HG02610 (cell line): ENCODE measurements at regions not wholly inside any gene's neighbourhood (a gene's known extent, or its start where the extent isn't known, plus 50 kb on each side); places are given as distances from the start of the nearest gene placed in this dataset.
"Not testable (repeated sequence)": the region's sequence is repeated elsewhere in the genome, so short reads cannot be mapped to it uniquely, and the experiment has no call there.

ENCODE experiments used
- ATAC-seq: cut with Tn5 transposase; IDR thresholded peaks from one replicate; pipeline ENCODE4 v1.9.1; 2021; ENCODE audit warnings: mild to moderate bottlenecking, moderate library complexity; ENCODE audit not compliant: unreplicated experiment

DNA sequence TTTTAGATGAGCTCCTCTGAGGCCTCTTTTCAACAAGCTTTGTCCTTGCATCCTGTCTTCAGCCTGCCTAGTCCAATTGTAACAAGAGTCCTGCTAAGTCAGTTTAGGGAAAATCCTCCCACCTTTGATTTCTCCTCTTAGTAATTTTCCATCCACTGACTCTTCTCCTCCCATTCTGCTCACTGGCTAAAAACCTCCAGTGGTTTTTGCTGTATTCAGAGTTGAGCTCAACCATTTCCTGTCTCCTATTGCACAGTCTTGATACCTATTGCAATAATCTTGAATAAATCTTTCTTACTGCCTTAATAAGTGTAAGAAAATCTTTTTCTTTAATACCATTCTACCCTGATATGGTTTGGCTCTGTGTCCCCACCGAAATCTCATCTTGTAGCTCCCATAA is 117.8 kb upstream of the ENPP6 start:
- ATAC-seq = no peak

DNA sequence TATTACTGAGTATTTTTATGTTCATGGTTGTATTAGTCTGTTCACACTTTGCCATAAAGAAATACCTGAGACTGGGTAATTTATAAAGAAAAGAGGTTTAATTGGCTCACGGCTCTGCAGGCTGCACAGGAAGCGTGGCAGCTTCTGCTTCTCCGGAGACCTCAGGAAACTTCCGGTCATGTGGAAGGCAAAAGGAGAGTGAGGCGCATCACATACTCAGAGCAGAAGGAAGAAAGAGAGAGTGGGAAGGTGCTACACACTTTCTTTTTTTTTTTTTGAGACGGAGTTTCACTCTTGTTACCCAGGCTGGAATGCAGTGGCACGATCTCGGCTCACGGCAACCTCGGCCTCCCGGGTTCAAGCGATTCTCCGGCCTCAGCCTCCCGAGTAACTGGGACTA is 115.8 kb upstream of the ENPP6 start:
- ATAC-seq = not testable (repeated sequence)

DNA sequence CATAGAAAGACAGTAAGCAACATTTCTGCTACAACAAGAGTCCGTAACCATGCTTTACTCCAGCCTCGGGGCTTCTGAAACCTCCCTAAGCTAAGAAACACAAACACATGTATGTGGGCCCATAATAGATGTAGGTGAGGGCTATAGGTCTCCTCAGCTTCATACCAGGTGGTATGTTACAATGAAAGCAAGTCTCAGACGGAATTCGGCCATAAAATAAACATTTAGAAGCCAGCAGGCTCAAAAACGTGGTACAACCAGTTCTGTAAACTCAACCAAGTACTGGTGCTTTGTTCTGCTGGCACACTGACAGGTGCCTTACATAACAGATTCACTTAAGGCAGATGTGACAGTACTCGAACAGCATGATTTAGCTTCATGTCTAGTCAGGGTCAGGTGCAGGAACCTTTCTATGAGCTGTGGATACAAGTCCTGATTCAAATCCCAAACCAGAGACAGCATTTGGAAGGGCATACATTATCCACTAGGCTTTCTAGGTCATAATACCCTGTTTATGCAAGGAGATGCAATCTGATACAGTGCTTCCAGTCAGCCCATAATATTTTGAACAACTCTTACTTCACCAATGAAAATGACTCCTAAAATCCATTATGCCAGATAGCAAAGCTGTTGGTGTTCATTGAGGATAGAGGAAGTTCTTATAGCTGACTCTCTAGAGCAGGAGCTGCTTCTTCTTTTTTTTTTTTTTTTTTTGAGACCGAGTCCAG is 113.8 kb upstream of the ENPP6 start:
- no peak for ATAC-seq

DNA sequence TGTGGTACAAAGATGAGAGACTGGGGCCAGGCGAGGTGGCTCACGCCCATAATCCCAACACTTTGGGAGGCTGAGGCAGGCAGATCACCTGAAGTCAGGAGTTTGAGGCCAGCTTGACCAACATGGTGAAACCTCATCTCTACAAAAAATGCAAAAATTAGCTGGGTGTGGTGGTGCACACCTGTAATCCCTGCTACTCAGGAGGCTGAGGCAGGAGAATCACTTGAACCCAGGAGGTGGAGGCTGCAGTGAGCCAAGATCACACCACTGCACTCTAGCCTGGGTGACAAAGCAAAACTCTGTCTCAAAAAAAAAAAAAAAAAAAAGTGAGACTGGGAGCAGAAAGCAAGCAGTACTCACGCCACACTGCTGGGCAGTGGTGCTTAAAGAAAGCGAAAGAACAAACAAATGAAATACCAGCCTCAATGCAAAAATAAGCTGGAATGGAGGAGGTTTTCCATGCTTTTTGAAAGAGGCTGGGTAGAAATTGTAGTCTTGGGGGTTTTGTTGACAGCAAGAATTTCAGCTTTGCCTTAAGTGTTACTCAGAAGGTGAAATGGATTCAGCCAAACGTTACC is 112.9 kb upstream of the ENPP6 start:
- not testable (repeated sequence) for ATAC-seq

DNA sequence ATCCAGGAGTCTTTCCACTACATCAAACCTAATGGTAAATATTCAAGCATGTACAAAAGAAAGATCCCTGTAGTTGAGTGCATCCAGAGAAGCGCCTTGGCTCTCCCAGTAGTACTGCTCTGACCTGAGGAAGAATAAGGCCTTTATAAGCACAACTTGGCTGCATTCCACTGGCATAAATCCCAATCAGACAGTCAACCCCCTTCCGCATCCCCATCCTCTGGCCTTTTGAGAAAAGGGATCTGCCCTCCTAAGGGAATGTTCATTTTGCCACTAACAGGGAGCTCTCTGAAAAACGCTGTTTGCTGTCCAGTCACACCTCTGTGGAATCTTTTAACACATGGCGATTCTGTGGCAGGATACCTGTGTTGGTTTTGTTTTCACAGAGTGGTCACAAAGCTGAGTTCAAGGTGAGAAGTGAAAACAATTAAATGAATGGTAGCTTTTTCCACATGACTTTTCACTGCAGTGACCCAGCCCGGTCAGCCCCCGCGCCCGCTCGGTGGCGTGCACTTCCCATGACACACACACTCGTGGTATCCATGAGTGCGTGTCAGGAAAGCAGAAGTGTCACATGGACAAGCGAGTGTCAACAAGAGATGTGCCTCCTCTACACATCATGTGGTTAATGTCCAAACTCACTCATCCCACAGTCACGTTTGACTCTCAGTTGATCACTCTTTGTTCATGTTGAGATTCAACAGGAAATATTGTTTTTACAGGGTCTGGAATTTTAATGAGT is 112.2 kb upstream of the ENPP6 start:
- peak; percentile 70 for ATAC-seq

DNA sequence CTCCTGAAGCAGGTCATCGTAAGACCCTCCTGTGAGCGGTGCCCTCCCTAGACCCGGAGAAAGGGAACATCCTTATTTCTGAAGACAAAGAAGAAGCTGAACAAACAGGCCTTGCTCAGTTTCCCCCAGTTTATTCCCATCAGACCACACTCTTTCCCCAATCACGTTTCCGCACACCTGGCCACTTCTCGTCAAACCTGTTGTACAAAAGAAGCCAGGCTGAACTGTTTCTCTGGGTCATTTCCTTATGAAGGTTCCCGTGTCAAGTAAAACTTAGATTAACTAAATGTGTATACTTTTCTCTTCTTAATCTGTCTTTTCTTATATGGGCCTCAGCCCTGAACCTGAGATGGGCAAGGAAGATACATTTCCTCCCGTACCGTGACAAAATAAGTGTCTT is 111.6 kb upstream of the ENPP6 start:
- no peak for ATAC-seq

DNA sequence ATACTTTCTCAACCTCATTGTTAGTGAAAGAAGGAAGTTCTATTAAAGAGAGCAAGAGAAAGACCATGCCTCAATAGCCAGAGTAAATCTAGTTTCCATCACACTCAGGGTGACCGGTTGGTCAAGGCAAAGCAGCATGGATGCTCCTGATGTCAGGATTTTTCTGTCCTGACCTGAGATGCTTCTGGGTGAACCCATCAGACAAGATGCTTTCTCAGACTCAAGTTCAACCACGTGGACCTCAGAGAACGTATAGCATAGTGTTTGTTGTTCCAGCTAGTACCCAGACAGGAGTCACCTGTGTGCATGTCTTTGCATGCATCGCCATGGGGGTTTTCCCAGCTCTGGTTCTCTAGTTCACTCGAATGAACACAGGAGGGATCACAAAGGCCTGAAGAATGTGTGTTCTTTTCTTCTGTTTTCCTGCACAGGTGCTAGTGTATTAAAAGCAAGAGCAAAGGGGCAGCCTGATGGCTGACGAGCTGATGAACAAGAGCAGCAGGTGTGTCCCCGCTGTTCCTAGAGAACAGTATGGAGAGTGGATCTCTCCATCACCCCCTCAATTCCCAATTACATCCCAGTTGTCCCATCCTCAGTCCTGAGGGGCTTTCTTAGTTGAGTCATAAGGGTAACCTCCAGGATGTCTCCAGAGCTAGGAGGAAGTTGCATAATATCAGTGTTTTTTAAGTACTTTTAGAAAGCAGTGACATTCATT is 110.5 kb upstream of the ENPP6 start:
- ATAC-seq = peak; percentile 79

DNA sequence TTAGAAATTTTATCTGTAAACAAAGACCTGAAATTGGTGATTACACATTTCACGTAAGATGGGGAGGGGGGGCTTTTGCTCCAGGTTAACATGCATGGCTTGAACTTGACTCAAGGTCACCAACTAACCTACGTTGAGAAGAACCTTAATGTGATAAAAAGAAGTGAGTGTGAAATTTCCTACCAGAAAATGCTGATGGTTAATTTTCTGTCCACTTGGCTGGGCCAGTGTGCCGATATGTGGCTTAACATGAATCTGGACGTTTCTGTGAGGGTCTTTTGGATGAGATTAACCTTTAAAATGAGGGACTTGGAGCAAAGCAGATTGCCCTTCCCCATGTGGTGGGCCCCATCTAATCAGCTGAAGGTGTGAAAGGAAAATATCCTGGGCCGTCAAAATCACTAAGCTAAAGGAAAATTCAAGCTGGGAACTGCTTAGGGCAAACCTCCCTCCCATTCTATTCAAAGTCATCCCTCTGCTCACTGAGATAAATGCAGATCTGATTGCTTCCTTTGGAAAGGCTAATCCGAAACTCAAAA is 107.3 kb upstream of the ENPP6 start:
- no peak for ATAC-seq

DNA sequence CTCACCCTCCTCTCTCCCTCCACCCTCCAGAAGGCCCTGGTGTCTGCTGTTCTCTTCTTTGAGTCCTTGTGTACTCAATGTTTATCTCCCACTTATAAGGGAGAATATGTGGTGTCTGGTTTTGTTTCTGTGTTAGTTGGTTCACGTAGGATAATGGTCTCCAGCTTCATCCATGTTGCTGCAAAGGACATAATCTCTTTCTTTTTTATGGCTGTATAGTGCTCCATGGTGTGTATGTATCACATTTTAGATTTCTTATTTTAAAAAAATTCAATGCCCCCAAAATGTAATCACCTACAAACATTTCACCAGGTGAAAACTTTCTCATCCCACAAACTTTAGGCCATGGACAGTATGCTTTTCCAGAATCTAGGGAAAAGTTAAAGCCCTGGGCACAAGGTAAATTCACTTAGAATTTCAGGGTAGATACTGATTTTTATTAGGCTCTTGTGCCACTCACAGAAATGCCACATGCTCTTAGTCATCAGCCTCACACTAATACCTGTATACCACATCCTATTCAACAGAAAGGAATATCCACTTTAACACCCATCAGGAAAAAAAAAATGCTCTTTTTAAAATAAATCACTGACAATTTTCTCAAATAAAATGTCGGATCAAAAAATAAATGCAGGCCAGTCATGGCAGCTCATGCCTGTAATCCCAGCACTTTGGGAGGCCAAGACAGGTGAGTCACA is 104.8 kb upstream of the ENPP6 start:
- no peak for ATAC-seq

DNA sequence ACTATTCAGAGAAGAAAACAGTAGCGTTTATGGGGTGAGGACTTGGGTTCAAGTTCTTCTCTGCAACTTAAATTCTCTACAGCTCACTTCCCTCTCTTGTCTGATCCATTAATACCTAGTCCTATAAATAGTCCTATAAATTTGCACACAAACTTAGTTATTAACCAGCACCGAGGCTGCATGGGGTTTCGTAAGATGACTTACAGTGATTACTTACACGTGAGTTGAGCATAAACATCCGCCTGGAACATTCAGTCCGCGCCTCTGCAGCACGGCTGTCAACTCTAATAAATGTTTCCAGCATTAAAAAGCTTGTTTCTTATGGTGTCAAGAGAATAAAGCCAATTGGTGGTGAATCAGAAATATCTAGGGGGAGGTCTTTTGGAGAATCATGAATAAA is 103.0 kb upstream of the ENPP6 start:
- ATAC-seq = no peak

DNA sequence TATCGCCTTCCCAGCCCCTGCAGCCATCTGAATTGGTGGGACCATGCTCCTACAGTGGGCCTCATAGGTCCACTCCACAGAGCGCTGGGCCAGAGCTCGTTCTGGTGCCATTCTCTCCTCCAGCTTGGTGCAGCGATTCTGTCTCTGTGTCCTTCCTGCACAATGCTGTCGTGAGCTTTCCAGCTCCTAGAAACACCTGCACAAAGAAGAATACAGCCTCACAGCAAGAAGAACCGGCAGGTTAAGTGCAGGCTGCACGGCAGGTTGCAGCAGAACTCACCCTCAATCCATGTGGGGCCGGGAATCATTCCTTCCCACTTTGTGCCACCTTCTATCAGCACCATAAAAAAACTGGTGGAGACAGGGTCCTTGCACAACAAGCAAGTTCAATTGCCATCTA is 101.2 kb upstream of the ENPP6 start:
- ATAC-seq = no peak

DNA sequence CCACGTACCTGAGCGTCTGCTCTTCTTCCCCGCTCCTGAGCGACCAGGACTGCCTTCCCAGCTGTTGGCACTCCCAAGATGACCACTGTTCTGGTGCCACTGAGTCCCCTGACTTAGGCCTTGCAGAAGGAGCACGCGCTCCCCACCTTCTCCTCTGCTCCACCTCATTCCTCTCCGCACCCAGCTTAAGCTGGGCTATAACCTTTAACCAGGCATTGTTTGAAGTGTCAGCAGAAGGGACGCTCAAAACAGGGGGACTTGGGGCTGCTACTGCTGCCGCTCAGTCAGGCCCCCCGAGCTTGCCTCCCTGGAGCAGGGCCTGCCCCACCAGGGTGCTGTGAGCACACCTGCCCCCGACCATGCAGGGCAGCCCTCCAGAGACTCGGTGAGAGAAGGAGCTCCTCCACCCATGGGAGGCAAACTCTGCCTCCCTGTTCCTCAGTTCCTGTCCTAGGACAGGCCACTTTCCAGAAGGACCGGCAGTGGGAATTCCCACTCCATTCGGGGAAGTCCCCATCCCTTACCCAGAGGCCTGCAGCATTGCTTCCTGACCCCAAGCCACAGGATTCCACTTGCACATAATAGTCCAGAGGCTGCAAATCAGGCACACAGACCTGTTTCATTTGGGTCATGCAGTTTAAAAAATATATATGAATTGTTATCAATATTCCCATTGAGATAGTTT is 99.7 kb upstream of the ENPP6 start:
- no peak for ATAC-seq

DNA sequence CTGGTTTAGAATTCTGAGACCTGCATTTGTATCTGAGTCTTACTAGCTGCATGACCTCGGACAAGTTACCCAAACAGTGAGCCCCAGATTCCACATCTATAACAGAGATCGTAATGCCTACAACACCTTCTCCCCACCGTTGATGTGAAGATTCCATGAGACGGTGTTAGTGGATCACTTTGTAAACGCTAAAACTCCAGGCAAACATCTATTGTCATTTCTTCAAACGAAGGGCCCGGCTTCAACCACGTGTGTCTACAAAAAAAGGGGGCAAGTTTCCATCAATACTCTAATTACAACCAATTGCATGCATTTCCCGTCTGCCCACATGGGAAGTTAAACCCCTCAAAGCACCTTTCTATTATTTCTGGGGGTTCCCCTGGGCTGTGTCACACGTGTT is 99.1 kb upstream of the ENPP6 start:
- ATAC-seq = no peak

DNA sequence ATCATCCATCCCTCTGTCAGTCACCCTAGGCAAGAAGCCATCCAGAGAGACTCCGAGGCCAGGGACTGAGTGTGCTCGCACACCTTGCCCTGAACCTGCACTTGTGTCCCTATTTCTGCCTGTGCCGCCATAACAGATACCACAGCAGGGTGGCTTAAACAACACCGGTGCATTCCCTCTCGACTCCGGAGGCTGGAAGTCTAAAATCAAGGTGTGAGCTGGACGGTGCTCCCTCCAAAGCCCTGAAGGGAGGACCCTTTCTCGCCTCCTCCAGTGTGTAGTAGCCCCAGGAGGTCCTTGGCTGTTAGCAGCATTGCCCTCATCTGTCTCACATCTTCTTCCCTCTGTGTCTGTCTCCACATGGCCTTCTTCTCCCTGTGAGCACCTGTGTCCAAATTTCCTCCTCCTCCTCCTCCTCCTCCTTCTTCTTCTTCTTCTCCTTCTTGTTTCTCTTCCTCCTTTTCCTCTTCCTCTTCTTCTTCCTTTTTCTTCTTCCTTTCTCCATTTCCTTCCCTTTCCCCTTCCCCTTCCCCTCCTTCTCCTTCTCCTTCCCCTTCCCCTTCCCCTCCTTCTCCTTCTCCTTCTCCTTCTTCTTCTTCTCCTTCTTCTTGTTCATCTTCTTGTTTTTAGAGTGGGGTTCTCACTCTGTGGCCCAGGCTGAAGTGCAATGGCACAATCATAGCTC is 98.1 kb upstream of the ENPP6 start:
- ATAC-seq = no peak

DNA sequence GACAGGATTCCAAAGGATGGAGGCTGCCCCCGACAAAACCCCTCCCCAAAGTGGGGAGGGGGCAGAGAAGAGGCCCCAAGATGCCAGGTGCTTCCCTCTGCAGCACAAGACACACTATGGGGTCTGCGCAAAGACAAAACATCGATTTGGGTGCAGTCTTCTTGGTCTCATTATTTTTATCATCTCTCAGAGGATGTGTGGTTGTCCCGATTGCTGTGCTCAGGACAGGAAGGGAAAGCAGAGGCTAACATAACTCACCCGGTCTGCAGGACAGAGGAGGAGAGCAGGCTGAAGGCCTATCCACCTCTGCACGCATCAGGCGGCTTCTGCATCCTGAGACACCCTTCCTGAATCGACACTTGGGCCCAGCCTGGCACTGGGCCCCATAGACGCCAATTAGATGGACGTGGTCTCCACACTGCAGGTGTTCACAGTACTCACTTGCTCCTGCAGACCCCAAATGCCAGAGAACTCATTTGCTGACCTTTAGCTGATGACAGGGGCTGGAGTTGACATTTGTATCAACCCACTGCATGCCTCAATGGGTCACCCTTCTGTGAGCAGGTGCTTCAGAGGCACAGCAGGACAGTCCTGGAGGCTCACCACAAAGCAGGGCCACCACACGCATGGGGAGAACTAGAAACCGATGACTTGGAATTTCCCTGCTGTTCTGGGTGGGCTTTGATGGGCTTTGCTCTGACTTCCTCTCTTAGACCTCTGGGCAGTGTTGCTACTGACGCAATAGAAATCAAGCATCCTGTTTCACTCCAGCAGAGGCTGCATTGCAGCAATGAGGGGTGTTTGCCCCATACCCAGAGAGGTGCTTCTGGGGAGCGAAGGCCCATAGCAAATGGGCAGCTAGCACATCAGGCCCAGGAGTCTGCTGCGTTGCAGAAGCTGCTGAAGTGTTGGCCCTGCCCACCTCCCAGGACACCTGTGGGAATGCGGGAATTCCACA is 96.3 kb upstream of the ENPP6 start:
- peak; percentile 83 for ATAC-seq

DNA sequence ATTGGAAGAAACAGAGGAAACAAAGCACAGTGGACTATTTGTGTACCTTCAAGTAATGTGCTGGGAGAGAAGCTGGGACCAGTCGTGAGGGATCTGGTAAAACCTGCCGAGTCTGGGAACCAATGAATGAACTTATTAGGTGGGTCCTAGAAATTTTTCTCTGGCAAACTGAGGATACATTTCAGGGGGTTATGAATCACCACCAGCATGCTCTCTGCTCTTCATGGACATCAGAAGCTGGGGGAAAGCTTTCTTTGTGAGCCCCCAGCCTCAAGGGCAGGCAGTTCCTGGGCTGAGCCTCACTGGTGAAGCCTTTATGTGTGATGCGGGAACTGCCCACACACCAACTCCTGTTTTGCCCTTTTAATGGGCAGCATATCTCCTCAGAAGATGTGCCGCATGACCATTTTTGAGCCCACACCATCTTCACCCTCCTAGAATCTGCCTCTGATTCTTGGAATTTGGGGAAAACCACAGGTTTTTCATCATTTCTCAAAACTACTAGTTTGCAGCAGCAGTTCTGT is 95.4 kb upstream of the ENPP6 start:
- ATAC-seq = no peak

DNA sequence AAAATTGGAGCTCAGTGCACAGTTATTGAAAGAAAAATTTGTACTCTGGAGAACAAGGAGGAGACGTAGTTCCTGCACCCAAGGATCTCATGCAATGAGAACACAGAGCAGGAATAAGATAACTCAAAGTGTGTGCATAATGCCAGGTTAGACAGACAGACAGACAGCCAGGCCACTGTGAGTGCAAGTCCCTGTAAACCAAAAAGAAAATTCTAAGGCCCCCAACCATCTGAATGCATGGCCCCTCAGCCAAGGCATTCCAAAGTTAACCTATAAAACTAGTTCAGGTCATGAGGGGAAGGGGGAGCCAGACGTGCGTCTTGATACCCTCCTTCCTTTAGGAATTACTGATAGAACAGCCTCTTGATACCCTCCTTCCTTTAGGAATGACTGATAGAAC is 94.5 kb upstream of the ENPP6 start:
- ATAC-seq = no peak
